IPS-NIHi7 (cell line): ENCODE measurements at regions not wholly inside any gene's neighbourhood (a gene's known extent, or its start where the extent isn't known, plus 50 kb on each side); places are given as distances from the start of the nearest gene placed in this dataset.
"Not testable (repeated sequence)": the region's sequence is repeated elsewhere in the genome, so short reads cannot be mapped to it uniquely, and the experiment has no call there.

Experiments
- DNase-seq: peaks from one replicate; pipeline ENCODE4 v3.0.0; 2012; ENCODE audit warnings: mixed read lengths; ENCODE audit errors: extremely low spot score

- DNase-seq, result no peak
Observed at GRCh38 chr6:112983713-112984261, 636.7 kb downstream of the RFPL4B start.

- no peak for DNase-seq
Observed at GRCh38 chr6:112984899-112985298, 637.8 kb downstream of the RFPL4B start.

- DNase-seq, result no peak
Observed at GRCh38 chr6:112986321-112986720, 639.2 kb downstream of the RFPL4B start.

- no peak for DNase-seq
Observed at GRCh38 chr6:112988748-112989147, 641.6 kb downstream of the RFPL4B start.

GRCh38 chr6:112990971-112991370, 643.8 kb downstream of the RFPL4B start:
- DNase-seq, result no peak

GRCh38 chr6:112991912-112992311, 644.8 kb downstream of the RFPL4B start:
- DNase-seq, result no peak

GRCh38 chr6:112997421-112998085, 650.4 kb downstream of the RFPL4B start:
- DNase-seq, result no peak

GRCh38 chr6:113004054-113004453, 656.9 kb downstream of the RFPL4B start:
- DNase-seq, result no peak

- DNase-seq, result no peak
Observed at GRCh38 chr6:113004470-113005270, 657.5 kb downstream of the RFPL4B start.

- no peak for DNase-seq
Observed at GRCh38 chr6:113006494-113006893, 659.4 kb downstream of the RFPL4B start.

GRCh38 chr6:113009682-113010081, 662.6 kb downstream of the RFPL4B start:
- no peak for DNase-seq

GRCh38 chr6:113010196-113010989, 663.3 kb downstream of the RFPL4B start:
- no peak for DNase-seq

- DNase-seq, result no peak
Observed at GRCh38 chr6:113011389-113011788, 664.3 kb downstream of the RFPL4B start.

GRCh38 chr6:113011801-113012200, 664.7 kb downstream of the RFPL4B start:
- DNase-seq, result no peak

- DNase-seq, result no peak
Observed at GRCh38 chr6:113015249-113015648, 668.1 kb downstream of the RFPL4B start.

- no peak for DNase-seq
Observed at GRCh38 chr6:113017353-113017752, 670.2 kb downstream of the RFPL4B start.

- no peak for DNase-seq
Observed at GRCh38 chr6:113018351-113019151, 671.4 kb downstream of the RFPL4B start.

GRCh38 chr6:113019176-113019575, 672.0 kb downstream of the RFPL4B start:
- no peak for DNase-seq

- DNase-seq, result no peak
Observed at GRCh38 chr6:113027780-113028179, 680.6 kb downstream of the RFPL4B start.

- DNase-seq, result not testable (repeated sequence)
Observed at GRCh38 chr6:113029161-113029560, 682.0 kb downstream of the RFPL4B start.

GRCh38 chr6:113031591-113032238, 684.6 kb downstream of the RFPL4B start:
- no peak for DNase-seq
